ENCODE measurements at regions not wholly inside any gene's neighbourhood (a gene's known extent, or its start where the extent isn't known, plus 50 kb on each side); places are given as distances from the start of the nearest gene placed in this dataset.

DNA sequence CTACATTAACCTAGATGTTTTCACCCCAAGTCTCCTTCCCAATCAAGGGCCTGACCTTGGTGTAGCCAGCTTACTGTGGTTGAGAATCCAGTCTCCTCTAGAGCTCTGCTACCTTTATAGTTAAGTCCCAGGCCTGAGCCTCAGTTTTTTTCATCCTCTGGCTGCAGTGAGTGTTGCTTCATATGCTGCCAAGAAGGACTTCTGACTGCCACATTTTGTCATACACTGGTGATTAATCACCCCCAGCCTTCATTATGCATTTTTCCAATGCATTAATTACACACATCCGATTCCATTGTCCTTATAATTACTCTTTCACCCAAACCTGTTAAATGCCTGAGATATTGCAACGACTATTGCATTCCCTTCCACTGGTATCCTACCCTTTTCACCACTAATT lies 66.3 kb upstream of the FGGY start:
- no peak for TF ChIP-seq EZH2 (IDR thresholded peaks at IDR 0.05; ENCODE audit: borderline replicate concordance, insufficient read depth, low read length, poor library complexity, severe bottlenecking)
- TF ChIP-seq CTCF (IDR thresholded peaks at IDR 0.05; ENCODE audit: poor library complexity, severe bottlenecking): no peak
- TF ChIP-seq POLR2AphosphoS5 (IDR thresholded peaks at IDR 0.05): no peak
